Osteoblast (primary cell): ENCODE measurements at regions not wholly inside any gene's neighbourhood (a gene's known extent, or its start where the extent isn't known, plus 50 kb on each side); places are given as distances from the start of the nearest gene placed in this dataset.

ENCODE experiments used
- DNase-seq: peaks from one replicate; pipeline ENCODE4 v3.0.0; 2011; ENCODE audit warnings: low spot score, mixed read lengths; ENCODE audit not compliant: insufficient read length; ENCODE audit errors: missing footprints
- H2AFZ ChIP-seq: 2 replicates; pipeline ENCODE4 v1.6.0; 2011; ENCODE audit warnings: mild to moderate bottlenecking, low read length
- H3K27ac ChIP-seq: 2 replicates; pipeline ENCODE4 v1.5.1; 2011; ENCODE audit warnings: mild to moderate bottlenecking, low read depth, low read length, moderate library complexity
- H3K27me3 ChIP-seq: 2 replicates; pipeline ENCODE4 v1.6.0; 2012; ENCODE audit warnings: mild to moderate bottlenecking, control low read depth, inconsistent platforms, low read length, moderate library complexity; ENCODE audit not compliant: insufficient read depth
- H3K36me3 ChIP-seq: 2 replicates; pipeline ENCODE4 v1.5.1; 2011; ENCODE audit warnings: mild to moderate bottlenecking, low read length, control low read depth, moderate library complexity; ENCODE audit not compliant: insufficient read depth
- H3K4me1 ChIP-seq: 2 replicates; pipeline ENCODE4 v1.5.1; 2011; ENCODE audit warnings: mild to moderate bottlenecking, low read length, control low read depth, moderate library complexity; ENCODE audit not compliant: insufficient read depth
- H3K4me2 ChIP-seq: 2 replicates; pipeline ENCODE4 v1.6.0; 2011; ENCODE audit warnings: mild to moderate bottlenecking, low read length; ENCODE audit not compliant: insufficient read depth
- H3K4me3 ChIP-seq: fragments of 200-600 bp; sonication (generic); 3 replicates; pipeline ENCODE4 v1.5.1; 2012; ENCODE audit warnings: mild to moderate bottlenecking, low read length, inconsistent platforms; ENCODE audit not compliant: insufficient read depth
- H3K79me2 ChIP-seq: 2 replicates; pipeline ENCODE4 v1.6.0; 2012; ENCODE audit warnings: mild to moderate bottlenecking, low read length, control low read depth, inconsistent platforms; ENCODE audit not compliant: insufficient read depth
- H3K9me3 ChIP-seq: 2 replicates; pipeline ENCODE4 v1.5.1; 2011; ENCODE audit warnings: low read depth, low read length, control low read depth
- H4K20me1 ChIP-seq: 2 replicates; pipeline ENCODE4 v1.6.0; 2012; ENCODE audit warnings: mild to moderate bottlenecking, low read length, control low read depth; ENCODE audit not compliant: insufficient read depth
- CTCF ChIP-seq: IDR thresholded peaks from 2 replicates; pipeline ENCODE4 v1.5.1; 2011; ENCODE audit warnings: mild to moderate bottlenecking, low read depth, low read length, moderate library complexity; ENCODE audit errors: extremely low read depth

GRCh38 chr4:85298037-85298436 is 176.9 kb upstream of the ARHGAP24 start:
- Histone ChIP-seq H3K4me3 (no peak overlapping the region), H4K20me1 (no peaks in the 10 kb centered on the region), H3K9me3 (no peaks in the 10 kb centered on the region), H3K4me1 (no peaks in the 10 kb centered on the region), H3K27ac (no peak overlapping the region), H3K36me3 (no peaks in the 10 kb centered on the region), H3K79me2 (no peaks in the 10 kb centered on the region), H3K27me3 (no peaks in the 10 kb centered on the region), H3K4me2 (no peak overlapping the region), H2AFZ (no peak overlapping the region)
- TF ChIP-seq CTCF: no peak
- DNase-seq: no peak

- Histone ChIP-seq H3K4me3 (no peak overlapping the region), H3K4me2 (no peak overlapping the region), H3K27ac (no peak overlapping the region), H3K4me1 (no peaks in the 10 kb centered on the region), H3K27me3 (no peaks in the 10 kb centered on the region), H2AFZ (no peak overlapping the region), H3K9me3 (no peaks in the 10 kb centered on the region), H4K20me1 (no peaks in the 10 kb centered on the region), H3K79me2 (no peaks in the 10 kb centered on the region), H3K36me3 (no peaks in the 10 kb centered on the region)
- TF ChIP-seq CTCF: no peak
- no peak for DNase-seq
These were observed 172.7 kb upstream of the ARHGAP24 start for GRCh38 chr4:85302193-85302736.

- DNase-seq: no peak
- no peaks in the 10 kb centered on the region for H3K4me1 ChIP-seq
- H3K36me3 ChIP-seq: no peaks in the 10 kb centered on the region
- H3K27ac ChIP-seq: no peak overlapping the region
- H2AFZ ChIP-seq: no peak overlapping the region
- H3K4me2 ChIP-seq: no peak overlapping the region
- TF ChIP-seq CTCF: no peak
- no peak overlapping the region for H3K4me3 ChIP-seq
- no peaks in the 10 kb centered on the region for H3K79me2 ChIP-seq
- no peaks in the 10 kb centered on the region for H4K20me1 ChIP-seq
- no peaks in the 10 kb centered on the region for H3K27me3 ChIP-seq
- H3K9me3 ChIP-seq: no peaks in the 10 kb centered on the region
These were observed 172.2 kb upstream of the ARHGAP24 start for GRCh38 chr4:85302756-85303155.

GRCh38 chr4:85318415-85318814 is 156.5 kb upstream of the ARHGAP24 start:
- H3K27ac ChIP-seq: no peak overlapping the region
- no peaks in the 10 kb centered on the region for H3K27me3 ChIP-seq
- H3K4me3 ChIP-seq: no peak overlapping the region
- H3K4me2 ChIP-seq: no peak overlapping the region
- TF ChIP-seq CTCF: no peak
- no peak for DNase-seq
- no peaks in the 10 kb centered on the region for H4K20me1 ChIP-seq
- H2AFZ ChIP-seq: no peak overlapping the region
- no peaks in the 10 kb centered on the region for H3K9me3 ChIP-seq
- H3K4me1 ChIP-seq: no peaks in the 10 kb centered on the region
- H3K79me2 ChIP-seq: no peaks in the 10 kb centered on the region
- H3K36me3 ChIP-seq: no peaks in the 10 kb centered on the region
